Neural cell (in vitro differentiated cells): ENCODE measurements at regions not wholly inside any gene's neighbourhood (a gene's known extent, or its start where the extent isn't known, plus 50 kb on each side); places are given as distances from the start of the nearest gene placed in this dataset.

ENCODE experiments used
- H2AFZ ChIP-seq: fragments of 200-600, 300-800 bp; sonication (generic), shearing (Covaris generic); 2 replicates; pipeline ENCODE4 v1.6.0; 2014; ENCODE audit warnings: low read depth, mild to moderate bottlenecking, antibody characterized with exemption, low read length, moderate library complexity
- H3F3A ChIP-seq: fragments of 200-600 bp; shearing (Covaris generic); 2 replicates; pipeline ENCODE4 v1.6.1; 2016; ENCODE audit warnings: mild to moderate bottlenecking, moderate library complexity, mixed read lengths, antibody characterized with exemption, low read length; ENCODE audit not compliant: insufficient read depth, poor library complexity, severe bottlenecking
- H3K27ac ChIP-seq: fragments of 200-600, 300-800 bp; sonication (generic), shearing (Covaris generic); 2 replicates; pipeline ENCODE4 v1.5.1; 2014; ENCODE audit warnings: mild to moderate bottlenecking, low read length, moderate library complexity
- H3K27me3 ChIP-seq: fragments of 300-800, 200-600 bp; sonication (generic), shearing (Covaris generic); 2 replicates; pipeline ENCODE4 v1.6.0; 2014; ENCODE audit warnings: mild to moderate bottlenecking, low read depth, low read length, moderate library complexity; ENCODE audit not compliant: insufficient read depth
- H3K36me3 ChIP-seq: fragments of 300-800, 200-600 bp; sonication (generic), shearing (Covaris generic); 2 replicates; pipeline ENCODE4 v1.5.1; 2014; ENCODE audit warnings: mild to moderate bottlenecking, antibody characterized with exemption, low read length, moderate library complexity; ENCODE audit not compliant: insufficient read depth
- H3K4me2 ChIP-seq: fragments of 300-800, 200-600 bp; sonication (generic), shearing (Covaris generic); 2 replicates; pipeline ENCODE4 v1.6.0; 2014; ENCODE audit warnings: mild to moderate bottlenecking, low read length
- H3K4me3 ChIP-seq: fragments of 300-800, 200-600 bp; sonication (generic), shearing (Covaris generic); 2 replicates; pipeline ENCODE4 v1.5.1; 2014; ENCODE audit warnings: mild to moderate bottlenecking, low read length, moderate library complexity
- H3K79me2 ChIP-seq: fragments of 200-600 bp; shearing (Covaris generic); replicated peaks from 2 replicates; pipeline ENCODE4 v1.6.0; 2014; ENCODE audit warnings: mild to moderate bottlenecking, low read length, moderate library complexity; ENCODE audit not compliant: insufficient read depth
- H3K9ac ChIP-seq: fragments of 300-800, 200-600 bp; sonication (generic), shearing (Covaris generic); 2 replicates; pipeline ENCODE4 v1.6.1; 2016; ENCODE audit warnings: mild to moderate bottlenecking, low read length, mixed read lengths
- H3K9me2 ChIP-seq: fragments of 200-600 bp; shearing (Covaris generic); 2 replicates; pipeline ENCODE4 v1.6.1; 2016; ENCODE audit warnings: mild to moderate bottlenecking, low read length, mixed read lengths; ENCODE audit not compliant: insufficient read depth
- H3K9me3 ChIP-seq: fragments of 200-600, 300-800 bp; sonication (generic), shearing (Covaris generic); 2 replicates; pipeline ENCODE4 v1.6.1; 2016; ENCODE audit warnings: mild to moderate bottlenecking, mixed run types, low read length, moderate library complexity, mixed read lengths
- H4K20me1 ChIP-seq: fragments of 200-600 bp; shearing (Covaris generic); 2 replicates; pipeline ENCODE4 v1.6.1; 2016; ENCODE audit warnings: mild to moderate bottlenecking, mixed run types; ENCODE audit not compliant: insufficient read depth
- EP300 ChIP-seq: fragments of 450-650 bp; conservative IDR thresholded peaks from 2 replicates; pipeline ENCODE4 v1.6.1; 2014; ENCODE audit warnings: antibody characterized with exemption, mild to moderate bottlenecking, moderate library complexity; ENCODE audit not compliant: poor library complexity, severe bottlenecking
- EZH2 ChIP-seq: fragments of 200-600, 300-800 bp; shearing (Covaris generic), sonication (generic); IDR thresholded peaks from 2 replicates; pipeline ENCODE4 v1.6.1; 2014; ENCODE audit warnings: antibody characterized with exemption, low read length, borderline replicate concordance, mild to moderate bottlenecking; ENCODE audit not compliant: insufficient read depth, poor library complexity, severe bottlenecking
- MXI1 ChIP-seq: fragments of 450-650 bp; conservative IDR thresholded peaks from 2 replicates; pipeline ENCODE4 v1.6.1; 2014; ENCODE audit warnings: antibody characterized with exemption, mild to moderate bottlenecking; ENCODE audit not compliant: poor library complexity, severe bottlenecking
- POLR2AphosphoS5 ChIP-seq: IDR thresholded peaks from 2 replicates; pipeline ENCODE4 v1.6.1; 2012
- RAD21 ChIP-seq: fragments of 450-650 bp; conservative IDR thresholded peaks from 2 replicates; pipeline ENCODE4 v1.6.1; 2014; ENCODE audit warnings: antibody characterized with exemption, mild to moderate bottlenecking, moderate library complexity
- SMC3 ChIP-seq: fragments of 450-650 bp; conservative IDR thresholded peaks from 2 replicates; pipeline ENCODE4 v1.6.1; 2014; ENCODE audit warnings: antibody characterized with exemption, mild to moderate bottlenecking, moderate library complexity; ENCODE audit not compliant: poor library complexity
- TAF1 ChIP-seq: IDR thresholded peaks from 2 replicates; pipeline ENCODE4 v1.6.1; 2012; ENCODE audit warnings: low read depth
- TF ChIP-seq, protein P1 (sequence below): fragments of 450-650 bp; IDR thresholded peaks from 2 replicates; pipeline ENCODE4 v1.5.1; 2014; ENCODE audit warnings: antibody characterized with exemption, mild to moderate bottlenecking, moderate library complexity; ENCODE audit not compliant: poor library complexity, severe bottlenecking
- TF ChIP-seq, protein P2 (sequence below): IDR thresholded peaks from 2 replicates; pipeline ENCODE4 v1.6.1; 2012; ENCODE audit warnings: borderline replicate concordance

DNA sequence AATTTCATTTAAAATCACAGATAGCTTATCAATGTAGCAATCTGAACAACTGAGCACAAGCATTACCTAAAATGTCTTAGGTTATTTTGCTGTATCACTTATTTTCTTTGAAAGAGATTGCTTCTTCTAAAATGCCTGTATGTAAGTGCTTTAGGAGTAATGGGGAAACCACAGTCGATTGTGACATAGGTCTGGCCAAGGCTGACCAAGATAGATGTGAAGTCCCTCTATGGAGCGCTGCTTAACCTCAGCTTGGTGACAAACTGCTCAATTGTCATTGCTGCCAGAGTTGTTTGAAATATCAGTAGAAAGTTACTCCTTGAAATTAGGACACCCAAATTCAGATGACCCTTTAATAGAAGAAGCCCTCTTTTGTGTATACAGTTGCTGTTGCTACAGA lies 401.9 kb upstream of the NDST4 start:
- Histone ChIP-seq H3K27me3 (no peaks in the 10 kb centered on the region), H3K9ac (no peak overlapping the region), H3K27ac (no peak overlapping the region), H3K36me3 (no peaks in the 10 kb centered on the region), H3F3A (no peaks in the 10 kb centered on the region), H3K79me2 (no peaks in the 10 kb centered on the region), H3K9me3 (no peaks in the 10 kb centered on the region), H3K4me2 (no peak overlapping the region), H3K4me3 (no peak overlapping the region), H2AFZ (no peak overlapping the region), H3K9me2 (no peaks in the 10 kb centered on the region), H4K20me1 (no peaks in the 10 kb centered on the region)
- TF ChIP-seq MXI1 (no peak), TAF1 (no peak), EZH2 (no peak), EP300 (no peak), RAD21 (no peak), POLR2AphosphoS5 (no peak), SMC3 (no peak)
- TF ChIP-seq, protein P1, sequence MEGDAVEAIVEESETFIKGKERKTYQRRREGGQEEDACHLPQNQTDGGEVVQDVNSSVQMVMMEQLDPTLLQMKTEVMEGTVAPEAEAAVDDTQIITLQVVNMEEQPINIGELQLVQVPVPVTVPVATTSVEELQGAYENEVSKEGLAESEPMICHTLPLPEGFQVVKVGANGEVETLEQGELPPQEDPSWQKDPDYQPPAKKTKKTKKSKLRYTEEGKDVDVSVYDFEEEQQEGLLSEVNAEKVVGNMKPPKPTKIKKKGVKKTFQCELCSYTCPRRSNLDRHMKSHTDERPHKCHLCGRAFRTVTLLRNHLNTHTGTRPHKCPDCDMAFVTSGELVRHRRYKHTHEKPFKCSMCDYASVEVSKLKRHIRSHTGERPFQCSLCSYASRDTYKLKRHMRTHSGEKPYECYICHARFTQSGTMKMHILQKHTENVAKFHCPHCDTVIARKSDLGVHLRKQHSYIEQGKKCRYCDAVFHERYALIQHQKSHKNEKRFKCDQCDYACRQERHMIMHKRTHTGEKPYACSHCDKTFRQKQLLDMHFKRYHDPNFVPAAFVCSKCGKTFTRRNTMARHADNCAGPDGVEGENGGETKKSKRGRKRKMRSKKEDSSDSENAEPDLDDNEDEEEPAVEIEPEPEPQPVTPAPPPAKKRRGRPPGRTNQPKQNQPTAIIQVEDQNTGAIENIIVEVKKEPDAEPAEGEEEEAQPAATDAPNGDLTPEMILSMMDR, result no peak
- TF ChIP-seq, protein P2, sequence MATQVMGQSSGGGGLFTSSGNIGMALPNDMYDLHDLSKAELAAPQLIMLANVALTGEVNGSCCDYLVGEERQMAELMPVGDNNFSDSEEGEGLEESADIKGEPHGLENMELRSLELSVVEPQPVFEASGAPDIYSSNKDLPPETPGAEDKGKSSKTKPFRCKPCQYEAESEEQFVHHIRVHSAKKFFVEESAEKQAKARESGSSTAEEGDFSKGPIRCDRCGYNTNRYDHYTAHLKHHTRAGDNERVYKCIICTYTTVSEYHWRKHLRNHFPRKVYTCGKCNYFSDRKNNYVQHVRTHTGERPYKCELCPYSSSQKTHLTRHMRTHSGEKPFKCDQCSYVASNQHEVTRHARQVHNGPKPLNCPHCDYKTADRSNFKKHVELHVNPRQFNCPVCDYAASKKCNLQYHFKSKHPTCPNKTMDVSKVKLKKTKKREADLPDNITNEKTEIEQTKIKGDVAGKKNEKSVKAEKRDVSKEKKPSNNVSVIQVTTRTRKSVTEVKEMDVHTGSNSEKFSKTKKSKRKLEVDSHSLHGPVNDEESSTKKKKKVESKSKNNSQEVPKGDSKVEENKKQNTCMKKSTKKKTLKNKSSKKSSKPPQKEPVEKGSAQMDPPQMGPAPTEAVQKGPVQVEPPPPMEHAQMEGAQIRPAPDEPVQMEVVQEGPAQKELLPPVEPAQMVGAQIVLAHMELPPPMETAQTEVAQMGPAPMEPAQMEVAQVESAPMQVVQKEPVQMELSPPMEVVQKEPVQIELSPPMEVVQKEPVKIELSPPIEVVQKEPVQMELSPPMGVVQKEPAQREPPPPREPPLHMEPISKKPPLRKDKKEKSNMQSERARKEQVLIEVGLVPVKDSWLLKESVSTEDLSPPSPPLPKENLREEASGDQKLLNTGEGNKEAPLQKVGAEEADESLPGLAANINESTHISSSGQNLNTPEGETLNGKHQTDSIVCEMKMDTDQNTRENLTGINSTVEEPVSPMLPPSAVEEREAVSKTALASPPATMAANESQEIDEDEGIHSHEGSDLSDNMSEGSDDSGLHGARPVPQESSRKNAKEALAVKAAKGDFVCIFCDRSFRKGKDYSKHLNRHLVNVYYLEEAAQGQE, result no peak

DNA sequence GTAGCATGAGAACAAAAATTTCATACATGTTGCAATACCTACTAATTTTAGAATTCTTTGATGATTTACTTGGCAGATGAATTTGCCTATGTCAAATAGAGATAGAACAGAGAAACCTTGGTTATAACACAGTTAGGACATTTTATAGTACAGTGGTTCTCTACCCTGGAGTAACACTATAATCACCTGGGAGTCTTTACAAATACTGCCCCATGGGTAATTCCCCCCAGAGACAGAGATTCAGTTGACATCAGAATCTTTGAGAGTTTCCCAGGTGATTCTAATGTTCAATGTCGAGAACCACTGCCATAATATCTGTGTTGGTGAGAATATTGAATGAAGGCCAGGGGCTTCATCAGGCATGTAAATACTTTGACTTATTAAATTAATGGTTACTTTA lies 401.3 kb upstream of the NDST4 start:
- Histone ChIP-seq H3K79me2 (no peaks in the 10 kb centered on the region), H2AFZ (no peak overlapping the region), H3K4me2 (no peak overlapping the region), H3K9ac (no peak overlapping the region), H3K36me3 (no peaks in the 10 kb centered on the region), H3F3A (no peaks in the 10 kb centered on the region), H3K9me3 (no peaks in the 10 kb centered on the region), H3K27ac (no peak overlapping the region), H3K9me2 (no peaks in the 10 kb centered on the region), H3K4me3 (no peak overlapping the region), H3K27me3 (no peaks in the 10 kb centered on the region), H4K20me1 (no peaks in the 10 kb centered on the region)
- TF ChIP-seq, protein P1, result no peak
- TF ChIP-seq MXI1 (no peak), RAD21 (no peak), SMC3 (no peak), POLR2AphosphoS5 (no peak), EZH2 (no peak), TAF1 (no peak), EP300 (no peak)
- TF ChIP-seq, protein P2, result no peak
